Loucy (cell line): ENCODE measurements at regions not wholly inside any gene's neighbourhood (a gene's known extent, or its start where the extent isn't known, plus 50 kb on each side); places are given as distances from the start of the nearest gene placed in this dataset.

ENCODE experiments used
- H2AFZ ChIP-seq: fragments of 200-600 bp; sonication (generic); 2 replicates; pipeline ENCODE4 v1.6.0; 2016; ENCODE audit warnings: antibody characterized with exemption, mild to moderate bottlenecking, low read length, moderate library complexity
- H3F3A ChIP-seq: fragments of 200-600 bp; 2 replicates; pipeline ENCODE4 v1.6.0; 2016; ENCODE audit warnings: antibody characterized with exemption, low read depth, mild to moderate bottlenecking
- H3K27me3 ChIP-seq: fragments of 200-600 bp; sonication (generic); 2 replicates; pipeline ENCODE4 v1.6.1; 2014; ENCODE audit warnings: low read length, mild to moderate bottlenecking; ENCODE audit not compliant: insufficient read depth, poor library complexity, severe bottlenecking
- H3K36me3 ChIP-seq: fragments of 200-600 bp; sonication (generic); 2 replicates; pipeline ENCODE4 v1.6.1; 2016; ENCODE audit warnings: low read length; ENCODE audit not compliant: insufficient read depth
- H3K4me1 ChIP-seq: fragments of 200-600 bp; sonication (generic); 2 replicates; pipeline ENCODE4 v1.5.1; 2014; ENCODE audit warnings: low read length, mild to moderate bottlenecking; ENCODE audit not compliant: insufficient read depth, poor library complexity, severe bottlenecking
- H3K4me2 ChIP-seq: fragments of 200-600 bp; sonication (generic); 2 replicates; pipeline ENCODE4 v1.6.0; 2014; ENCODE audit warnings: antibody characterized with exemption, low read length, low read depth, mild to moderate bottlenecking; ENCODE audit not compliant: poor library complexity, severe bottlenecking
- H3K4me3 ChIP-seq: fragments of 200-600 bp; sonication (generic); 2 replicates; pipeline ENCODE4 v1.5.1; 2014; ENCODE audit warnings: low read length, mild to moderate bottlenecking, mixed read lengths; ENCODE audit not compliant: poor library complexity, severe bottlenecking
- H3K79me2 ChIP-seq: fragments of 200-600 bp; sonication (generic); 2 replicates; pipeline ENCODE4 v1.6.1; 2014; ENCODE audit warnings: low read length; ENCODE audit not compliant: insufficient read depth
- H3K9ac ChIP-seq: fragments of 200-600 bp; sonication (generic); 2 replicates; pipeline ENCODE4 v1.6.0; 2014; ENCODE audit warnings: mild to moderate bottlenecking, low read depth, low read length, moderate library complexity; ENCODE audit not compliant: poor library complexity, severe bottlenecking
- H3K9me2 ChIP-seq: fragments of 200-600 bp; sonication (generic); replicated peaks from 2 replicates; pipeline ENCODE4 v1.6.1; 2016; ENCODE audit warnings: low read depth, low read length, mixed read lengths
- H3K9me3 ChIP-seq: fragments of 200-600 bp; sonication (generic); 2 replicates; pipeline ENCODE4 v1.6.1; 2014; ENCODE audit warnings: mild to moderate bottlenecking, antibody characterized with exemption, low read length, low read depth; ENCODE audit not compliant: insufficient read depth
- H4K20me1 ChIP-seq: fragments of 200-600 bp; sonication (generic); 2 replicates; pipeline ENCODE4 v1.6.0; 2014; ENCODE audit warnings: antibody characterized with exemption, low read length, mild to moderate bottlenecking; ENCODE audit not compliant: insufficient read depth, poor library complexity, severe bottlenecking
- EZH2phosphoT487 ChIP-seq: fragments of 200-600 bp; IDR thresholded peaks from 2 replicates; pipeline ENCODE4 v1.6.1; 2018; ENCODE audit warnings: antibody characterized with exemption, mild to moderate bottlenecking, moderate library complexity, borderline replicate concordance
- TF ChIP-seq, protein P1 (sequence below): fragments of 200-600 bp; sonication (generic); conservative IDR thresholded peaks from 2 replicates; pipeline ENCODE4 v1.5.1; 2014; ENCODE audit warnings: mild to moderate bottlenecking, antibody characterized with exemption, low read length

DNA sequence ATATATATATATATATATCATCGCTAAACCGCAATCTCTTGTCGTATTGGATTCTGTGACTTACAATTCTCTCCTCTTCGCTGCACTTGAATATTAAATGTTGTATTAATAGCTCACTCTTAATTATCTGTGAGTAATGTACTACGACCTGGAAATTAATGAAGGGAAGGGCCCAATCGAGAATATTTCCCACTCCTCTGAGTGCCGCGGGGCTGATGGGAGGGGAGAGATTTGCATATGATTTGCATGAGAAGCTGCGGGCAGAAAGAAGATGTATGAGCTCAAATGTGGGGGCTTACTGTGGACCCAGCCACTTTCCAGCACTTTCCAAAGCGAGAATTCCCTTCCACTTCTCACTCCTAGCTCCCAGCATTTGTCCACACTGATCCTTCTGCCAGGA is 141.2 kb downstream of the MN1 start:
- H2AFZ ChIP-seq, result no peak overlapping the region
- no peak overlapping the region for H3K4me2 ChIP-seq
- no peaks in the 10 kb centered on the region for H3K4me1 ChIP-seq
- H3K9me3 ChIP-seq, result no peaks in the 10 kb centered on the region
- no peaks in the 10 kb centered on the region for H3F3A ChIP-seq
- TF ChIP-seq, protein P1, sequence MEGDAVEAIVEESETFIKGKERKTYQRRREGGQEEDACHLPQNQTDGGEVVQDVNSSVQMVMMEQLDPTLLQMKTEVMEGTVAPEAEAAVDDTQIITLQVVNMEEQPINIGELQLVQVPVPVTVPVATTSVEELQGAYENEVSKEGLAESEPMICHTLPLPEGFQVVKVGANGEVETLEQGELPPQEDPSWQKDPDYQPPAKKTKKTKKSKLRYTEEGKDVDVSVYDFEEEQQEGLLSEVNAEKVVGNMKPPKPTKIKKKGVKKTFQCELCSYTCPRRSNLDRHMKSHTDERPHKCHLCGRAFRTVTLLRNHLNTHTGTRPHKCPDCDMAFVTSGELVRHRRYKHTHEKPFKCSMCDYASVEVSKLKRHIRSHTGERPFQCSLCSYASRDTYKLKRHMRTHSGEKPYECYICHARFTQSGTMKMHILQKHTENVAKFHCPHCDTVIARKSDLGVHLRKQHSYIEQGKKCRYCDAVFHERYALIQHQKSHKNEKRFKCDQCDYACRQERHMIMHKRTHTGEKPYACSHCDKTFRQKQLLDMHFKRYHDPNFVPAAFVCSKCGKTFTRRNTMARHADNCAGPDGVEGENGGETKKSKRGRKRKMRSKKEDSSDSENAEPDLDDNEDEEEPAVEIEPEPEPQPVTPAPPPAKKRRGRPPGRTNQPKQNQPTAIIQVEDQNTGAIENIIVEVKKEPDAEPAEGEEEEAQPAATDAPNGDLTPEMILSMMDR, result no peak
- TF ChIP-seq EZH2phosphoT487, result no peak
- no peaks in the 10 kb centered on the region for H4K20me1 ChIP-seq
- no peaks in the 10 kb centered on the region for H3K36me3 ChIP-seq
- no peak overlapping the region for H3K4me3 ChIP-seq
- H3K79me2 ChIP-seq, result no peaks in the 10 kb centered on the region
- H3K27me3 ChIP-seq, result no peaks in the 10 kb centered on the region
- no peaks in the 10 kb centered on the region for H3K9me2 ChIP-seq
- no peak overlapping the region for H3K9ac ChIP-seq

DNA sequence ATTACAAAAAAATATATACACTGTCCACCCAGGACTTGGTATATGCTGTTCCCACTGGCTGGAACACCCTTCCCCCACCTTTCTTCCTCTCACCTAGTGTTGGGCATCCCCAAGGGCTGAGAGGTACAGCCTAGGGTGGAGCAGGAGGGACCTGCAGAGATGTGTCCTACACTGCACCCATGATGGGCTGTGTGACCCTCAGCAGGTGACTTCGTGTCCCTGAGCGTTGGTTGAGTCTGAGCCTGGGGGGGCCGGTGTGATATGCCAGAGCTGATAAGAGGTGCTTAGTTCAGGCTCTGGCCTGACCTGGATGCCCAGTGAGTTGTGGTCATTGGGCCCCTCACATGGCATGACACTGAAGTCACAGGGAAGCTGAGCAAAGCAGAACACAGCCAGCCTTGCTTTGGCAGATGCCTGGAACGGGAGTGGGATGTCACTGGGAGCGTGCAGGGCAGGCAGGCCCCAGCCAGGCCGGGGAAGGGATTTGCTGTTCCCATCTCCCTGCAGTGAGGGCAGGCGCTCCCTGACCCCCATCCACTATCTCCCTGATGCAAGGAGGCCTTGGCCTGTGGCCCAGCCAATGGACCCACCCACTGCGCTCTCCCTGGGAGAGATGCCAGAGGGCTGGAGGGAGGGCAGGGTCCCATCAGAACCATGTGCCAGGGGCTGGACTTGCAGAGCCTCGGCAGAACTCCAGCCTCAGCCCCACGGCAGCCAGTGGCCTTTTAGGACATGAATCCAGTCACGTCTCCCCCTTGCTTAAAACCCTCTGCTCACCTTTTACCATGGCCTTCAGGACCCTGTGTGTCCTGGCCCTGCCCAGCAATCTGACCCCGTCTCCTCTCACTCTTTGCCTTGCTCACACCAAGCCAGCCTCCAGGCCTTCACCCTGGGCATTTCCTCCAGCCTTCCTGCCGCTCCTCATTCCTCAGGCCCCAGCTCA is 138.9 kb downstream of the MN1 start:
- H3F3A ChIP-seq, result no peaks in the 10 kb centered on the region; the same call in 1 of the 2 replicates
- no peaks in the 10 kb centered on the region for H3K9me2 ChIP-seq
- no peak overlapping the region for H3K4me3 ChIP-seq
- H2AFZ ChIP-seq, result no peak overlapping the region
- no peaks in the 10 kb centered on the region for H3K79me2 ChIP-seq
- no peaks in the 10 kb centered on the region for H3K36me3 ChIP-seq
- TF ChIP-seq, protein P1, result no peak
- no peak for TF ChIP-seq EZH2phosphoT487
- no peak overlapping the region for H3K9ac ChIP-seq
- no peaks in the 10 kb centered on the region for H3K27me3 ChIP-seq
- H3K4me1 ChIP-seq, result peaks cover 8% of the 10 kb centered on the region
- H3K4me2 ChIP-seq, result no peak overlapping the region
- no peaks in the 10 kb centered on the region for H4K20me1 ChIP-seq
- H3K9me3 ChIP-seq, result no peaks in the 10 kb centered on the region

DNA sequence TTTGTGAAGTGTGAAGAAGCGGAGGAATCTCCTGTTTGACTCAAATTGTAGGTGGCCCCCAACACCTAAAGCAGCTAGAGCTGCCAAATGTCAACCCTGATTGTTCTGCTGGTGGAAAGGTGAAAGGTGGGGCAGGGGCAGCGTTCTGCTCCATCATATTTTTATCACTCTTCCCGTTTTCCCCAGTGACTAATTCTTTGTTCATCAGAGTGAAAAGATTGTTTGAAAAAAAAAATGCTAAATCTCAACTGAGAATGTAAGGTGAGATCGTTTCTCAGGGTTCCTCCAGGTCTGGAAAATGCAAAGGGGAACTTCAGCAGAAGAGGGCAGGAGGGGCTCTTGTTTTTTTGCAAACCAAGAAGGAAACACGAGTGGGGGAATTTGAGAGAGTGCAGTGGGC is 137.7 kb downstream of the MN1 start:
- no peaks in the 10 kb centered on the region; the same call in 1 of the 2 replicates for H3F3A ChIP-seq
- no peaks in the 10 kb centered on the region for H4K20me1 ChIP-seq
- H3K9ac ChIP-seq, result no peak overlapping the region
- H3K4me1 ChIP-seq, result peaks cover 17% of the 10 kb centered on the region
- no peaks in the 10 kb centered on the region for H3K36me3 ChIP-seq
- no peak overlapping the region for H3K4me3 ChIP-seq
- H3K4me2 ChIP-seq, result no peak overlapping the region
- H3K79me2 ChIP-seq, result no peaks in the 10 kb centered on the region
- TF ChIP-seq, protein P1, result no peak
- no peak for TF ChIP-seq EZH2phosphoT487
- H3K9me3 ChIP-seq, result no peaks in the 10 kb centered on the region
- no peaks in the 10 kb centered on the region for H3K27me3 ChIP-seq
- no peak overlapping the region for H2AFZ ChIP-seq
- H3K9me2 ChIP-seq, result no peaks in the 10 kb centered on the region
